NCI-H526 (cell line): ENCODE measurements at regions not wholly inside any gene's neighbourhood (a gene's known extent, or its start where the extent isn't known, plus 50 kb on each side); places are given as distances from the start of the nearest gene placed in this dataset.

ENCODE experiments used
- DNase-seq, 2 experiments: peaks; one replicate each; lab custom pipeline; 2025; lab: John Stamatoyannopoulos, UW

GRCh38 chr3:194265996-194266964 is 84.8 kb downstream of the CPN2 start:
- DNase-seq, result no peak

- DNase-seq, result no peak
Observed at GRCh38 chr3:194267744-194268653, 83.1 kb downstream of the CPN2 start.

- DNase-seq, result no peak
Observed at GRCh38 chr3:194268654-194269512, 82.2 kb downstream of the CPN2 start.

GRCh38 chr3:194269610-194270145 is 81.5 kb downstream of the CPN2 start:
- DNase-seq, result no peak

- no peak for DNase-seq
Observed at GRCh38 chr3:194270627-194271459, 80.3 kb downstream of the CPN2 start.

GRCh38 chr3:194271460-194272035 is 79.6 kb downstream of the CPN2 start:
- no peak for DNase-seq

GRCh38 chr3:194272221-194272620 is 78.9 kb downstream of the CPN2 start:
- DNase-seq, result no peak

GRCh38 chr3:194272861-194273742 is 78.0 kb downstream of the CPN2 start:
- DNase-seq, result no peak

GRCh38 chr3:194273743-194274310 is 77.3 kb downstream of the CPN2 start:
- DNase-seq, result no peak

- no peak for DNase-seq
Observed at GRCh38 chr3:194274424-194275085, 76.6 kb downstream of the CPN2 start.

GRCh38 chr3:194275291-194275690 is 75.8 kb downstream of the CPN2 start:
- DNase-seq, result no peak

- DNase-seq, result no peak
Observed at GRCh38 chr3:194275721-194276120, 75.4 kb downstream of the CPN2 start.

GRCh38 chr3:194276768-194277103 is 74.4 kb downstream of the CPN2 start:
- DNase-seq, result no peak

- no peak for DNase-seq
Observed at GRCh38 chr3:194277104-194277785, 73.9 kb downstream of the CPN2 start.

- no peak for DNase-seq
Observed at GRCh38 chr3:194277786-194278130, 73.4 kb downstream of the CPN2 start.

GRCh38 chr3:194278186-194278845 is 72.8 kb downstream of the CPN2 start:
- DNase-seq, result no peak

- DNase-seq, result no peak
Observed at GRCh38 chr3:194279101-194279500, 72.0 kb downstream of the CPN2 start.
